ENCODE measurements at regions not wholly inside any gene's neighbourhood (a gene's known extent, or its start where the extent isn't known, plus 50 kb on each side); places are given as distances from the start of the nearest gene placed in this dataset.
"Not testable (repeated sequence)": the region's sequence is repeated elsewhere in the genome, so short reads cannot be mapped to it uniquely, and the experiment has no call there.

DNA sequence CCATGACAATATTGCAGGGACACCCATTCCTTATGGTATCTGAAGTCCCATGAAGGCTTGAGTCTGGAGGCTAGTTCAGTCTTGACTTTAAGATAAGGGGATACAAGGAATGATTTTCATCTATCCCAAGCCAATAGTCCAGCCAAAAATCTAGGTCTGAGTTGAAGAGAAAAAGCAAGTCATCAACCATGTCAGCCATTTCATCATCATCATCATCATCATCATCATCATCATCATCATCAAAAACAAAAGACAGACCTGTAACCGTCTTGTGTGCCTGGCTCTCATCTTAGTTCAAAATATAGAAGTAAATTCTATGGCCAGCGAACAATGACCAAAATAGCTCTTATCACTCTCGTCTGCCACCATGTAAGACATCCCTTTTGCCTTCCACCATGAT is 59.5 kb upstream of the FAM90A26 start:
- not testable (repeated sequence) for DNase-seq (ENCODE audit: low read depth)

DNA sequence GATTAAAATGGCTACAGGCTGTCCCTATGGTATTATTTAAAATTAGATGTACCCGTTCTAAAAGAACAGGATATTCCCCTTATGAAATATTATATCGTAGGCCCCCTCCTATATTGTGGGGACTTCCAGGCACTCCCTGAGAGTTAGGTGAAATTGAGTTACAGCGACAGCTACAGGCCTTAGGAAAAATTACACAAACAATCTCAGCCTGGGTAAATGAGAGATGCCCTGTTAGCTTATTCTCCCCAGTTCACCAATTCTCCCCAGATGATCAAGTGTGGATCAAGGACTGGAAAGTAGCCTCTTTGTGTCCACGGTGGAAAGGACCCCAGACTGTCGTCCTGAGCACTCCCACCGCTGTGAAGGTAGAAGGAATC is 67.1 kb upstream of the FAM90A26 start:
- DNase-seq (ENCODE audit: low read depth): not testable (repeated sequence)

- DNase-seq (ENCODE audit: low read depth): not testable (repeated sequence)
Measured at GRCh38 chr4:9102471-9103147, 67.6 kb upstream of the FAM90A26 start.

DNA sequence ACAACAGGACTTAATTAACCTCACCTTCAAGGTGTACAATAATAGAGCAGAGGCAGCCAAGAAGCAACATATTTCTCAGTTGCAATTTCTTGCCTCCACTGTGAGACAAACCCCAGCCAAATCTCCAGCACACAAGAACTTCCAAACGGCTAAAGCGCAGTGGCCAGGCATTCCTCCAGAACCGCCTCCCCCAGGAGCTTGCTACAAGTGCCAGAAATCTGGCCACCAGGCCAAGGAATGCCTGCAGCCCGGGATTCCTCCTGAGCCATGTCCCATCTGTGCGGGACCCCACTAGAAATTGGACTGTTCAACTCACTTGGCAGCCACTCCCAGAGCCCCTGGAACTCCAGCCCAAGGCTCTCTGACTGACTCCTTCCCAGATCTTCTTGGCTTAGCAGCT is 73.9 kb upstream of the FAM90A26 start:
- DNase-seq (ENCODE audit: low read depth): not testable (repeated sequence)

- DNase-seq (ENCODE audit: low read depth): not testable (repeated sequence)
Measured at GRCh38 chr4:9078796-9079195, 91.4 kb upstream of the FAM90A26 start.

- DNase-seq (ENCODE audit: low read depth): not testable (repeated sequence)
Measured at GRCh38 chr4:9076974-9077373, 93.2 kb upstream of the FAM90A26 start.

DNA sequence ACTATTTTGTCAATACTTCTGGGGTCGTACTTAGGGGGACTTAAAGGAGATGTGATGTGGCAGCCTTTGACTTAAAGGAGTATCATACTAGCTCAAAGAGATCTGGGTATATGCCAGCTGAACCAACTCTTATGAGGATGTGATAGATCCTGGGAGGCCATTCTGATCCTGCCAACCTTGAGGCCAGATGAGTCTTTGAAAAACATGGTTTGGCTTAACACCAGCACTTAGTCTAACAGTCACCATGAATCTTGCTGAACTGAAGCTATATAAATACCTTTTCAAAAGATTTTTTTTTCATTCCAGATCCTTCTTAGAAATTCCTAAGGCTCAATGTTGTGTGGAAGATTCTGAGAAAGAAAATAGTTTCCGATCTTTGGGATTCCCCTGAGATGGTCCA is 93.7 kb upstream of the FAM90A26 start:
- DNase-seq (ENCODE audit: low read depth): not testable (repeated sequence)

DNA sequence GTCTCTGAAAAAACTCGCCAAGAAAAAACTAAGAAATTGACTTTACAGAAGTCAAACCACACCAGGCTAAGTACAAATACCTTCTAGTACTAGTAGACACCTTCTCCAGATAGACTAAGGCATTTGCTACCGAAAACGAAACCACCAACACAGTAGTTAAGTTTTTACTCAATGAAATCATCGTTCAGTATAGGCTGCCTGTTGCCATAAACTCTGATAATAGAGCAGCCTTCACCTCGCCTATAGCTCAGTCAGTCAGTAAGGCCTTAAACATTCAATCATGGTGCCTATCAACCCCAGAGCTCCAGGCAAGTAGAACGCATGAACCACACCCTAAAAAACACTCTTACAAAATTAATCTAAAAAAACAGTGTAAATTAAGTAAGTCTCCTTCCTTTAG is 96.8 kb upstream of the FAM90A26 start:
- not testable (repeated sequence) for DNase-seq (ENCODE audit: low read depth)

GRCh38 chr4:9072521-9073220 is 97.5 kb upstream of the FAM90A26 start:
- not testable (repeated sequence) for DNase-seq (ENCODE audit: low read depth)

DNA sequence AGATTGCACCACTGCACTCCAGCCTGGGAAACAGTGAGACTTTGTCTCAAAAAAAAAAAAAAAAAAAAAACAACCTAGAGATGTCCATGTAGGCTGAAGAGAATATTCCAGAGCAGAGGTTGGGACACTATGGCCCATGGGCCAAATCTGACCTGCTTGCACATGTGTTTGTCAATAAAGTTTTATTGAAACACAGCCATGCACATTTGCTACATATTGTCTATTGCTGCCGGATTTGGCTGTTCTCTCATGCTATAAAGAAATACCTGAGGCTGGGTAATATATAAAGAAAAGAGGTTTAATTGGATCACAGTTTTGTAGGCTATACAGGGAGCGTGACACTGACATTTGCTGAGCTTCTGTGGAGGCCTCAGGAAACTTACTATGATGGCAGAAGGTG is 102.3 kb upstream of the FAM90A26 start:
- not testable (repeated sequence) for DNase-seq (ENCODE audit: low read depth)

- DNase-seq (ENCODE audit: low read depth): not testable (repeated sequence)
Measured at GRCh38 chr4:9063612-9064011, 106.6 kb upstream of the FAM90A26 start.

- DNase-seq (ENCODE audit: low read depth): not testable (repeated sequence)
Measured at GRCh38 chr4:9024866-9025265, 145.3 kb upstream of the FAM90A26 start.

DNA sequence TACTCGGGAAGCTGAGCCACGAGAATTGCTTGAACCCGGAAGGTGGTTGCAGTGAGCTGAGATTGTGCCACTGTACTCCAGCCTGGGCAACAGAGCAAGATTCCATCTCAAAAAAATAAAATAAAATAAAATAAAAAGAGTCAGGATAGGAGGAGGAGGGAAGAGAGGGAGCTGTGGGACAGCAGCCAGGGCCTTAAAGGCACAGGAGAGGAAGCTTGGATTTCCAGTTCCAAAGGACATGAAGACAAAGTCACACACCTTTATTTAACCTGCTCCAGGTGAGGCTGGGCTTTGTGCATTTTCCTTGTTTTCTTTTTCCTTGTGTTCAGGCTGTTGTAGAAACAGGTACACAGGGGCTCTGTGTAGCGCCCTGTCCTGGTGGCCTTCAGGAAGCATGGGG is 138.2 kb upstream of the HMX1 start:
- not testable (repeated sequence) for DNase-seq (ENCODE audit: low read depth)

- DNase-seq (ENCODE audit: low read depth): not testable (repeated sequence)
Measured at GRCh38 chr4:9008407-9008806, 136.8 kb upstream of the HMX1 start.

DNA sequence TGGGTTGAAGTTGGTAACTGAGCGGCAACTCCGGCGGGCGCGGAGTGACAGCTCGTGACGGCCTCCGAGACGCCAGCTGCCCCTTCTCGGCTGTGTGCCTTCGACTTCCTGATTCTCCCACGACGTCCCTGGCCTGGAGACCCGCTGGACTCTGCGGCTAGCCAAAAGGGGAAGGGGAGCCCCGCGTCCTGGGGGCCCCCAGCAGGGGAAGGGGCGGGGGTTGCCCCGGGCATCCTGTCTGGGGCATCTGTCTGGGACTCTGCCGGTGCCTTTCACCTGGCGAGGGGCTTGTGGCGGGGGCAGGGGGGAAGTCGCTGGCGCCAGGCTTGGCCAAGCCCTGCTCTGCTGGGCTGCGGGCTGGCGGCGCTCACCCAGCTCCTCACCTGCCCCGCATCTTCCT is 129.5 kb upstream of the HMX1 start:
- DNase-seq (ENCODE audit: low read depth): not testable (repeated sequence)

DNA sequence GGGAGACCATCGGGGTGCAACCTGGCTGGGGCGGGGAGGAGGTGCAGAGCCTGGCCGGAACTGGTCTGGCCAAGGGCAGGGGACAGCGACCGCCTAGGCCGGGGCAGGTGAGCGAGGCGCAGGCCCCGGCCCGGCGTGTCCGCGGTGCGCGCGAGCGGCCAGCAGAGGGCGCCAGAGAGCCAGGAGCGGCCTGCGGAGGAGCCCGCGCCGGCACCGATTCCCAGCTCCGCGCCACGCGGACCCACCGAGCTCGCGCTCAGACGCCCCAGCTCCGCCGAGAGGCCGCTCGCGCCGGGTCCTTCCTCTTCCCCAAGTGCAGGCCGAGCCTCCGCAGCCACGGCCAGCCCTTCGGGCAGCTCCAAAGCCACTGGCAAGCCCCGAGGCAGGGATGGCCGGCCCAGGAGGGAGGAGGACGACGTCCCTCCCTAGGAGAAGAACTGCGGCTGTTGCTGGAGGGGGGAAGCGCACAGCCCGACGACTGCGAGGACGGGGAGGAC is 128.9 kb upstream of the HMX1 start:
- not testable (repeated sequence) for DNase-seq (ENCODE audit: low read depth)

DNA sequence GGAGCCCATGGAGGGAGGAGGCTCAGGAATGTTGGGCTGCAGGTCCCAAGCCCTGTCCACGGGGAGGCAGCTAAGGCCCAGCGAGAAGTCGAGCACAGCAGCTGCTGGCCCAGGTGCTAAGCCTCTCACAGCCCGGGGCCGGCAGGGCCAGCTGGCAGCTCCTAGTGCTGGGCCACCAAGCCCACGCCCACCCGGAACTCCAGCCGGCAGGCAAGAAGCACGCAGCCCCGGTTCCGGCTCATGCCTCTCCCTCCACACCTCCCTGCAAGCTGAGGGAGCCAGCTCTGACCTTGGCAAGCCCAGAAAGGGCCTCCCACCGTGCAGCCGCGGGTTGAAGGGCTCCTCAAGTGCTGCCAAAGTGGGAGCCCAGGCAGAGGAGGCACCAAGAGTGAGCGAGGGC is 121.3 kb upstream of the HMX1 start:
- not testable (repeated sequence) for DNase-seq (ENCODE audit: low read depth)

DNA sequence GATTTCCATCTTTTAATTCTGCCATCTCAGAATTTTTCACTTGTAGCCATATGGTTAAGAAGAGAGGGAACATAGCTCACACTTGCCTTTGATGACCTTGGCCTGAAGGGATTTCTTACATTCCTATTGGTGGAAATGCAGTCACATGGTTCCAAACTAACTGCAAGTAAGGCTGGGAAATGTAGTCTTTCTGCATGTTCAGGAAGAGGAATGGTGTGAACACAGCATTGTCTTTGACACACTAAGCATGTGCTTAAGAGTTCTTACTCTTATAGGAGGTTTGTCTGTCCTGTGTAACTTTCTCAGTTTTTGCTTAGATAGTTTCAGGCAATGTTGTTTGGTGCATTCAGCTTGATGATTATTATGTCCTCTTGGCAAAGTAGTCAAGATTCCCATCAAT is 119.8 kb upstream of the HMX1 start:
- DNase-seq (ENCODE audit: low read depth): not testable (repeated sequence)

DNA sequence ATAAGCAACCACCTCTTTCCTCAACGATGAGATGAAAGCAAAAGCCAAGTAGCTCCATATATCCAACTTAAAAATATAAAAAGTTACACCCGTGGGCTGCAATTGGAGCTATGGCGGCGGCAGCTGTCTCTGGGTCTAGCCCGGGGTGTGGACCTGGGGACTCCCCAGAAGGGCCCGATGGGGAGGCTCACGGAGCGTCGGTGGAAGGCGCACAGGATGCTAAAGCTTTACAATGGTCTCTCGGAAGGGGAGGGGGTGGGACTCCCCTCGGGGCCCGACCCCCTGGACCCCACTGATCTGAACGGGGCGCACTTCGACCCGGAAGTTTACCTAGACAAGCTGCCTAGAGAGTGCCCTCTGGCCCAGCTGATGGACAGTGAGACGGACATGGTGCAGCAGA is 118.7 kb upstream of the HMX1 start:
- not testable (repeated sequence) for DNase-seq (ENCODE audit: low read depth)

DNA sequence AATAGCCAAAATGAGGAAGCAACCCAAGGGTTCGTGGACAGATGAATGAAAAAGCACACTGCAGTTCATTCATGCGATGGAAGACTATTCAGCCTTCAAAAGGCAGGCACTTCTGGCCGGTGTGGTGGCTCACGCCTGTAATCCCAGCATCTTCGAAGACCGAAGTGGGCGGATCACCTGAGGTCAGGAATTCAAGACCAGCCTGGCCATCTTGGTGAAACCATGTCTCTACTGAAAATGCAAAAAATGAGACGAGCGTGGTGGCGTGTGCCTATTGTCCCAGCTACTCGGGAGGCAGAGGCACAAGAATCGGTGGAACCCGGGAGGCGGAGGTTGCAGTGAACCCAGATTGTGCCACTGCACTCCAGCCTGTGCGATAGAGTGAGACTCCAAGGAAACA is 114.1 kb upstream of the HMX1 start:
- DNase-seq (ENCODE audit: low read depth): not testable (repeated sequence)

- DNase-seq (ENCODE audit: low read depth): not testable (repeated sequence)
Measured at GRCh38 chr4:8984641-8985040, 113.0 kb upstream of the HMX1 start.

DNA sequence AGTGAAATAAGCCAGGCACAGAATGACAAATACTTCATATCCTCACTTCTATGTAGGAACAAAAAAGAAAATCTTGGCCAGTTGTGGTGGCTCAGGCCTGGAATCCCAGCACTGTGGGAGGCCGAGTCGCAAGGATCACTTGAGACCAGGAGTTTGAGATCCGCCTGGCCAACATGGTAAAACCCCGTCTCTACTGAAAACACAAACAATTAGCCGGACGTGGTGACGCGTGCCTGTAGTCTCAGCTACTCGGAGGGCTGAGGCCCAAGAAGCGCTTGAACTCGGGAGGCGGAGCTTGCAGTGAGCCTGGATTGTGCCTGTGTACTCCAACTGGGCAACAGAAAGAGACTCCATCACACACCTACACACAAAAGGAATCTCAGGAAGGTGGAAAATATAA is 112.3 kb upstream of the HMX1 start:
- not testable (repeated sequence) for DNase-seq (ENCODE audit: low read depth)

DNA sequence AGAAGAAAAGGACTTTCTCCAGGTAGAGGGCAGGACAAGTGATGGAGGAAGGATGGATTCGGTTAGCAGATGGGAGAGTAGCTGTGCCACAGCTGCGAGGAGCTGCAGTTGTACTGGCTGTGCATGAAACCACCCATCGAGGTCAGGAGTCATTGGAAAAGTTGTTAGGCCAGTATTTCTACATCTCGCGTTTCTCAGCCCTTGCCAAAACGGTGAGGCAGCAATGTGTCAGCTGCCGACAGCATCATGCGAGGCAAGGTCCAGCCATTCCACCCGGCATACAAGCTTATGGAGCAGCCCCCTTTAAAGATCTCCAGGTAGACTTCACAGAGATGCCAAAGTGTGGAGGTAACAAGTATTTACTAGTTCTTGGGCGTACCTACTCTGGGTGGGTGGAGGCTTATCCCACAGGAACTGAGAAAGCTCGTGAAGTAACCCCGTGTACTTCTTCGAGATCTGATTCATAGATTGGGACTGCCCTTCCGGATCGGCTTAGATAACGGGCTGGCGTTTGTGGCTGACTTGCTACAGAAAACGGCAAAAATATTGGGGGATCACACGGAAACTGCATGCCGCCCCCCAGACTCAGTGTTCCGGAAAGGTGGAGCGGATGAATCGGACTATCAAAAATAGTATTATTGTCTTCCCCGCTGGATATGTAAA is 105.0 kb upstream of the HMX1 start:
- DNase-seq (ENCODE audit: low read depth): not testable (repeated sequence)

All from fibroblast of the conjunctiva (primary cell).